Activated CD4-positive, alpha-beta T cell treated with anti-CD3 and anti-CD28 coated beads, Interleukin-2, amount 50 U/mL, for 1 hour (primary cell): ENCODE measurements at regions not wholly inside any gene's neighbourhood (a gene's known extent, or its start where the extent isn't known, plus 50 kb on each side); places are given as distances from the start of the nearest gene placed in this dataset.

Experiments used
- DNase-seq: peaks from one replicate; pipeline ENCODE4 v3.0.0-alpha.2; 2020

DNA sequence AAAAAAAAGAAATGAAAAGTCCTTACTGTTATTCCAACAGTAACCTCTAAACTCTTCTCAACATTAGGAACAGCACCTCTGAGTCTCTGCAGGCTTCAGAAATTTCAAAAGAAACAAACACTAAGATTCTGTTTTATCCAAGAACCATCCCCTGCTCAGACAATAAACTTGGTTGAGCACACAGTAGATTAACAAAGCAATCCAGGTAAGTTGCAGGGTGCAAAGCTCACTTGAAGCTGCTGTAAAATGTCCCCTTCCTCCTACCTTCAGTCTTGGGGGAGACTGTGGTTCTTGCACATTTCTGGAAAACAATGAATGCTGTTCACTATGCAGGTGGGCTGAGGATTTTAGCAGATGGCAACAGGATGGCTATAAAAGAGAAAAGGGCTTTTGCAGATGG is 484.1 kb downstream of the IGSF11 start:
- no peak for DNase-seq

DNA sequence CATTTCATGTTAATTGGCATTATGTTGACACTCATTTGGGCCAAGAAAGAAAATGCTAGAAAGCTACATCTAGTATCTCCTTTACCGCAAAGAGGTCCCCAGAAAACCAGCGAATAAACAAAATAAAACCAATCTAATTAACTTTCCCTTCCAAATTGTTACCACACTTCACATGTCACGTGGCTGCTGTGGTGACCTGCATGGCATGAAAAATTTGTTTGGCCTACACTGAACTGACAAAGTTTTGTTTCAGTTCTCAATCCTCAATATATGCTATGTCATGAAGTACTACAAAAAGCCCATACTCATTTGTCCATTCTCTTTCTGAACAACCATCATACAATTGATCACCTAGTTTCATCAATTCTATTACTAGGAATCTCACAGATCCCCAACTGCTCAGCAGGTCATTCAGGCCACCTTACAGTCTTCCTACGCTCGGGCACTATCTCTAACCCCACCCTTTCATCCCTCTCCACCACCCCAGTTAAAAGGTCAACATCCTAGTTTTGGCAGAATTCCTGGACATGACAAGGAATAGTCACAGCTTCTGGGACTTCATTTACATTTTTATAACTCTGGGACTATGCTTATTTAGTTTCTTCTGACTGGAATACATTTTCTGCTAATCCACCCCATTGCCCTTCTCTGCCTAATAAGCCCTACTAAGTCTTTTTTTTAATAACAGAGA is 480.4 kb downstream of the IGSF11 start:
- no peak for DNase-seq

DNA sequence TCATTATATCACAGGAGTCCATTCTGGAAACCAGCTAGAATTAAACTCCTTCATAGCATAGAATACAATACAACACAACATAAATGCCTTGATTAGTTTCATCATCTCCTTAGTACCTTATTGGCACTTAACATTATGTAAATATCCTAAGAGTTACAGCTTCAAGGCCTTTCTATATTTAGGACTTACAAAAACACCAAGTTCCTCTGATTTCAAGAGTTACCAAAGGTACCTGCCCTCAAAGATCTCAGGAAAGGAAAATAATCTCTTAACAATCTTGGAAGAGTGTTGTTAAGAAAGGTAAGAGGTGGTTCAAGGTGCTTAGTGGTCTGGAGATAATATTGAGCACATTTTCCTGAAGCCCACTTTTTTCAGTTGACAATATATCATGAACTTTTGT is 477.7 kb downstream of the IGSF11 start:
- no peak for DNase-seq

DNA sequence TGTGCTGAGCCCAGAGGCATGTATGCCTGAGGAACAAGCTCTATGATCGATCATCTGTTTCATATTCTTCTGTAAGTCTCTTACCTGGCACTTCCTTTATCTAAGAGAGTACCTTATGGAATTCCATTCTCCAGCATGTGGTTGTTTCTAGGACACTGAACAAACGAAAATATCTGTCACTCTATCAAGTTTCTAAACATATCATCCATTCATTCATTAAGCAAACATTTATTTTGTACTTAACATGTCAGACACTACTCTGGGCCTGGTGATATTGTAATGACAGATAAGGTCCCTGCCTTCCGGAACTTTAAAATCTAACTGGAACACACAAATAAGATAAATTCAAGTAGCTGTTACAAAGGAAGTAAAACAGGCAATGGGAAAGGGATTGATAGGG is 477.1 kb downstream of the IGSF11 start:
- no peak for DNase-seq

DNA sequence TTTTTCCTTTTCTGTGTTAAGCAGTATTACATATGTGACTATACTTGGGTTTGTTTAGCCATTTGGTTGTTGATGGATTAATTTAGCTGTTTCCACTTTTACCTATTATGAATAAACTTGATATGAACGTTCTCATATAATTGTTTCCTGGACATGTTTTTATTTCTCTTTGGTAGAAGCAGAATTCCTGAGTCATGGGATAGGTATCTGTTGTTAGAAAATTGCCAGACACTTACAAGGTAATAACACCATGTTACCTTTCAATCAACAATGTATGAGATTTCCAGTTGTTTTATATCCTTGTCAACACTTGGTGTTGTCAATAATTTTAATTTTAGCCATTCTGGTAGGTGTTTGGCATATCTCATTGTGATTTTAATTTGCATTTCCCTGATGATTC is 475.4 kb downstream of the IGSF11 start:
- no peak for DNase-seq

DNA sequence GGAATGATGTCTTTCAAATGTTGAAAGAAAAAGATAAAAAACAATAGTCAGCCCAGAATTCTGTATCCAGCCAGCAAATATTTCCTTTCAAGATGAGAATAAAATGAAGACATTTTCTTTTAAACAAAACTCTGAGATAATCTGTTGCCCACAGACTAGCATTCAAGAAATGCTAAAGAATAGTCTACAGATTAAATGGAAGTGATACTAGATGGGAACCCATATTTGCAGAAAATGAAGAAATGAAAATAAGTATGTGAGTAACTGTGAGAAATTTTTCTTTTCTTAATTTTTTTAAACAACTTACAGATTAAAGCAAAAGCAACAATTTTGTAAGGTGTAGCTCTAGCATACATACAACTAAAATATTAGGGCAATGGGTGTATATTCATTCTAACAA is 469.8 kb downstream of the IGSF11 start:
- DNase-seq: no peak

DNA sequence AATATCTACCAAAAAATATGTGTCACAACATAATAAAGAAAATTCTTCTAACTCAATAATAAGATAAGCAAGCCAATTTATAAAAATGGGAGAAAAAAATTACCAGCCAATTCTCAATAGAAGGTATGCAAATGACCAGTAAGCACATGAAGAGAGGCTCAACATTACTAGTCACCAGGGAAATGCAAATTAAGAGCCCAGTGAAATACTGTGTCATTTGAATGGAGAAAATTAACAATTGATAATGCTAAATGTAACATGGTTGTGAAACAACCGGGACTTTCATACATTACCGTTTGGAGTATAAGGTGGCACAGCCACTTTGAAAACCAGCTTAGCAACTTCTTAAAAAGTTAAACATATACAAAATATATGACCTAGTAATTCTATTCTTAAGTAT is 460.7 kb downstream of the IGSF11 start:
- DNase-seq: no peak

DNA sequence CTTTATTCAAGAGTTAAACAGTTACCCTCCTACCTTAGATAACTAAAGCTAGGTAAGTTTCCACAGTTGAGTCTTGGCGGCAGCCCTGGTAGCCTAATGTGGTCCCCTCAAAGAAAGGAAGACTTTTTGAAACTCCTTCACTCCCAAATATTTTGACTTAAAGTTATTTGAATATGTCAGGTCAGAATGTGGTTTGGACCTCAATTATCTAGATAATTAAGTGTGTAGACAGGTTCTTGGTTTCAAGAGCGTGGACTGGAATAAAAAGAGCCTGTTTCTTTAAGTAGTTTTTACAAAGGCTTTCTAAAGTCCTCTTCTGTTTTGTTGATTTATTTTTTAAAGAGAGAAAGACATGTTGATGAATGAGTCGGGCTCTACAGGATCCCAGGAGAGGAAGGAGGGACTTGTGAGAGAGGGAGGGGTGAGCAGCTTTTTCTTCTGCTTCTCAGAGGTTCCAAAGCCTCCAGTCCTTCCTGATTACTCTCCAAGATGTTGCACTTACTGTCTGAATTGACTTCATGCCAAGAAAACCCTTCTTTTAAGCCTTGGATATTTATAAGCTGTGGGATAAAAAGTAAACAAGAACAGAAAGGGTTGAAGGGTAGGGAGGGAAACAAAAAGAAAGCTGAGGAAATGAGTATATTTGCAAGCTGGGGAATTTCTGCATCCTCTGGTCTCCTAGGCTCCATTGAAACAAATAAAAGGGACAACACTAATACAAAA is 457.4 kb downstream of the IGSF11 start:
- DNase-seq: no peak

DNA sequence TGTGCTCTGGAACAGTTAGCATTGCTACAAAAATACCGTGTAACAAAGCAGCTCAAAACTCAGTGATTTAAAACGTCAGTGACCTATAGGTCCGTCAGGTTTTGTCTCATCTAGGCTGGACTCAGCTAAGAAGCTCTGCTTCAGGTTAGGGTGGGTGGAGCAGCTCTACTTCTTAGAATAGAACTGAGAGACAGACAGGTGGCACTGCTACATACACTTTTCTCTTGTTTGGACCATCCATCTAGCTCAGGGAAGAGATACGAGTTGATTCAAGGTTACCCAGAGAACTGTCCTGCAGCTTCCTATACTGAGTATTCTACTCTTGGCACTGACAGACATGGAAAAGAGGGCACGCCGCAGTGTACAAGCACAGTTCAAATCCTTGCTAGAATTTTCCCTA is 456.1 kb downstream of the IGSF11 start:
- no peak for DNase-seq

DNA sequence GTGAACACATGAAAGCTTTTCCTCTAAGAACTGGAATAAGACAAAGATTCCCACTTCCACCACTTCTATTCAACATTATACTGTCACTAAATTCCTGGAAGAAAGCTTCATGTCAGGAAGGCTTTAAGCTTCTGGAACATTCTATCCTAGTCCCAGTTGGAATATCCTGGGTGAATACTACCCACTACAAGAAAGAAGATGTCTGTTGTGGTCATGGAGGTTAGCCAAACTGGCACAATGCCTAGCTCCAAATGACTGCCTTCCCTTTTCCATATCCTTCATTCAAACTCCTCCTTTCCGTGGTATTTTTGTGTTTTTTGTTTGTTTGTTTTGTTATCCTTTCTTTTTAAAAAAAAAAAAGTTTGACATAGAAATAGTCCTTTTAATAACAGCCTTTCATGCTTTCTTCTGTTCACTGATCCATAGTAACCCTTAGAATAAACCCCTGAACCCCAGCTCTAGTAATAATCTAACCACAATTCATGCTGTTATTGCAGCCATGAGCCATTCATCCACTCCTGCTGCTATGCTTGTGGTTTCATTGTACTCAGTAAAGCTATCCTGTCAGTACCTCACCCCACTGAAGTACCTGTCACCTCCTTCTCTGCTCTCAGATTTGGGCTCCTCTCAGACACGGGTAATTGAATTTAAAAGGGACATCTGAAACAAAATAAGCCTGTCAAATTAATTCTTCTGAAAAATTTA is 447.5 kb downstream of the IGSF11 start:
- DNase-seq: no peak

DNA sequence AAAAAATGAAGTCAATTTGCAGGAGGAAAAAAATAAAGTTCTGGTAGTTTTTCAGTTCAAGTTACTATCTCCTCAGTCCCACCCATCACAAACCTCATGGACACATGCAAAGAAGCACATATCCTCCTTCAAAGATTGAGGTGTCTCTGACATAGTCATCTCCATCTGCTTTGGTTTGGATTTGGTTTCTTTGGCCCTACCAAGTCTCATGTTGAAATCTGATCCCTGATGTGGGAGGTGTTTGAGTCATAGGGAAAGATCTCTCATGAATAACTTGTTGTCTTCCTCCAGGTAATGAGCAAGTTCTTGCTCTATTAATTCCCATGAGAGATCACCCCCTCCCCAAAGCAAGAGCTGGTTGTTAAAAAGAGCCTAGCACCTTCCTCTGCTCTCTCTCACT is 446.8 kb downstream of the IGSF11 start:
- DNase-seq: no peak

DNA sequence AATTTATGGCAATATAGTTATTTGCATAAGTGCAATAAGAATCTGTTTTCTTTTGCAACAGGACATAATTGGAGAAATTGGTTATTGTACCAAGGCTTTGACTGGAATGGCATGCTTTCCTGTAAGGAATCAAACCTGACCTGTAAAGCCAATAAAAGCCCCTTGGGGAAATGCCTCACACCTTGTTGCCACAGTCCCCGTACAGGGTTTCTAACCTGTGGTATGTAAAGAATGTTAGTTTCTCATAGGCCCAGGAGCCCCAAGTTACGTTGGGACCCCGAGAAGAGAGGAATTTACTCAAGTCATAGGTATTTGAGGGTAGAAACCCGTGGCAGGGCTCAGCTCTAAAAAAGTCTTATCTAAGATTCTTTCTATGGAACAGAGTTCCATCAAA is 441.4 kb downstream of the IGSF11 start:
- DNase-seq: no peak

DNA sequence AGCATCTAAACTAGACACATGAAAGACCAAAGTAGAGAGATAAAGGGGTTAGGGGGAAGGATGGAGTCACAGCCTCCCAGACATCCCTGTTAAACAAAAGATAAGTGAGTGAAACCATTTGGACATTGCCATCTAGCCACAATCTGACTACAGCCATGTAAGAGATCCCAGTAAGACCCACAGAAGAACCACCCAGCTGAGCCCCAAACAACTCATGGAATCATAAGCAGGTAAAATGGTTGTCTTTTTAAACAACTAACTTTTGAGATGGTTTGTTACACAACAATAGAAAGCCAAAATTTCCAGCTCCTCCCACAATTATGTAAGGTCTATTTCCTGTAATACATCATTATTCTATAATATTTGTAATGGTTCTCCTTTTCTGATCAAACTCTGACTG is 437.5 kb downstream of the IGSF11 start:
- DNase-seq: no peak

DNA sequence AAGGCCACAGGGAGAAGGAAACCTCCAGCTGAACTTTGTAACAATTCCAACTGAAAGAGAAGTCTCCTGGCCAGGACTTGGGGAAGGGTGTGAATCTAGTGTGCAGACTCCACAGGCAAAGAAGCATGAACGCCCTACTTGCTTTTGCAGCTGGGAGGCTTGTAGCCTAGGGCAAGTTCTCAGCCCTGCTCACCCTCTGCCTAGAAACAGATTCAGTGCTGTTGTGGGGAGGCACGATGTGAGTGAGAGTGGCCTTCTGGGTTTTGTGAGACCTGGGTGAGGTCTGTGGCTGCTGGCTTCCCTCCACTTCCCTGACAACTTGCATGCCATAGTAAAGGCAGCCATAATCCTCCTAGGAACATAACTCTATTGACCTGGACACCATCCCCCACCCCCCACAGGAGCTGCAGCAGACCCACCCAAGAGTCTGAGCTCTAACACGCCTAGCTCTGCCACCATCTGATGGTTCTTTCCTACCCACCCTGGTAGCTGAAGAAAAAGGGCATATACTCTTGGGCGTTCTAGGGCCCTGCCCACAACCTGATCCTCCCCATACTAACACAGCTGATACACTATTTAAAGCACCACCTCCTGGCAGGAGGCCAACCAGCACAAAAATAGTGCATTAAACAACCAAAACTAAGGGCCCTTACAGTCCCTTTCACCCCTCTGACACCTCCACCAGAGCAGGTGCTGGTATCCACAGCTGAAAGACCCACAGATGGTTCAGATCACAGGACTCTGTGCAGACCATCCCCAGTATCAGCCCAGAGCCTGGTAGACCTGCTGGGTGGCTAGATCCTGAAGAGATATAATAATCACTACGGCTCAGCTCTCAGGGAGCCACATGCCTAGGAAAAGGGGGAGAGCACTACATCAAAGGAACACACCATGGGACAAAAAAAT is 426.5 kb downstream of the IGSF11 start:
- DNase-seq: no peak

DNA sequence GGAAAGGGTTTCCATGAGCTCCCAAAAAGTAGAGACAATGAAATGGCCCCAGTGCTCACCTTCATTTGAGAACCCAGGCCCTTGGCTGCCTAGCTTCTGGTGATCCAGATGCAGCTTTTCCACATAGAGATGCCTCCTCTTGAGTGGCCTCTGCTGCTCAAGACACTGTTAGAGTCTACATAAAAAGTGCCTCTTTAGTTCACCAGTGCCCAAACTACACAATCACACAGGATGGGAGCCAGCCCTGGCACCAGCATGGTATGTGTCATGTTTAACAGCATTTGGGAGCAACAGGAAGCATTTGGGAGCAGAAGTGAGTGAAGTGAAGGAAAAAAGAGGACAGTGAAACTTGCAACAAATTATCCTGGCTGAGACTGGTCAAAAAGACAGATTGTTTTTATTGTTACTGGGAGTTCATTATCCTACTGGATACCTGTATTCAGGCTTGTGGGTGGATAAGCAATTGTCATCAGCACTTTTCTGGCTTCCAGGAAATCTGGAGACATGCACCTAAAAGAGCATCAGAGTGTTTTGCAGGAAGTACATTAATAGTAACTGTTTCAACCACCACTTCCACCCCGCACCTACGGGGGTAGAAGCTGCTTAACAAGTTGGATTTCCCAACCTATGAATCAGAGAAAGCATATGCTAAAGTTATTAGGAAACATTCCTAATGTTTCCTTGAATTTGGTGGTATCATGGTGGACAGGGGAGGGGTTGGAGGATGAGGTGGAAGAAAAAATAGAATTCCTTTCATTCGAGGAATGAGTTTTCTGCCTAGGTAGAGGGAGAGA is 416.2 kb downstream of the IGSF11 start:
- DNase-seq: no peak

DNA sequence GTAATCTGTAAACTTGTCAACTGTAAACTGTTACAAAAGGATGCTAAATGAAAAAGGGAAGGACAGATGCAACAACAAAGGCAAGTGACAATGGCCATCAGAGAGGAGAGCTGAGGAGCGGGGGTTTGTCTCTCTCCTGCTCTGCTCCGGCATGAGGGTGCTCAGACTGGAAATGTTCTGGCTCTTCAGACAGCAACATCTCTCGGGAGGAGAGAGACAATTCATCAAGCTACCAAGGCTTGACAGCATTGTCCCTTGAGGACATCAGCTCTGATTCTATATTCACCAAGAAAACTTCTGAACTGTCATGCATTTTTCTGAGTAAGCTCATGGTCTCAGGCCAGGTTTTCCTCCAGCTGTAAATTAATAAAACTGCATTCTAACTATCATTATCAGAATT is 408.2 kb downstream of the IGSF11 start:
- DNase-seq: no peak

DNA sequence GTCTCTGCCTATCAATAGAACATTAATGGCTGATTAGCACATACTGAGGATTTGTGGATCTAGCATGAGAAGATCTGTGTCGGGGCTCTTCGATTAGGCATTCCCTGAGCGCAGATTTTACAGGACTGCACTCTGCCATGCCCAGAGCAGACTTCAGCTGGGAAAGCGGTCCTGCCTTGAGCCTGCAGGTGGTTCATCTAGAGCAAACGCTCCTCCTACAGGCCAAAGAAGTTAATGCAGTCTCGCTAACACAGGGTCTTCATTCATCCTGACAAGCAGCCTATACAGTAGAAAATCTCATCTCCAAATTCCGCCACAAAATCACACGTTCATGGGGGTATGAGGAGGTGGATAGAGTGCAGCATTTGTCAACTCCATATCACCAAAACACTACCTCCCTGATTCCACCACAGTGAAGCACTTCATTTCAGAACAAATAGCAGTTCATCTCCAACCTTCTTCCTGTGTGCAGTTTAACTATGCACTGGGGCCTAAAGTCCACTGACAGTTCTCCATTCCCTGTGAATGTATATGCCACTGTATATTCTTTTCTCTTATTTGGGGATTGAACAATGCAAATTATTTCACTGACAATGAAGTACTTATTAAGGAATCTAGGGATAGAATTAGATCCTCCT is 405.8 kb downstream of the IGSF11 start:
- DNase-seq: no peak

DNA sequence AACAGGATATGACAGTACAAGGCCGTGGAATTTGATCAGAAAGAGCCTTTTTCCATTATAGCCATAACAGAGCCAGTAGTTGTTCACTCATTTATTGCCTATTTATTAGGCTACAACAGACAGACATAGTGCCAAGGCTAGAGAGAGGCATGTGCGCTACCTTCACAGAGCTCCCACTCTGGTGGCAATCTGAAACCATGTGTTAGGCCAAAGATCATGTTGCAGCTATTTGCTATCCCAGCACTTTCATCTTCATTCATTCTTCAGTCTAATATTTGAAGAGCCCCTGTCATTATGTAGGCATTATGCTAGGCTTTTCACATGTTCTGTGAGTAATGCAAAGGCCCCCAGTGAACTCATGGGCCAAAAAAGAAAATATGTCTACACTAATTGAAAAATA is 404.8 kb downstream of the IGSF11 start:
- DNase-seq: no peak

DNA sequence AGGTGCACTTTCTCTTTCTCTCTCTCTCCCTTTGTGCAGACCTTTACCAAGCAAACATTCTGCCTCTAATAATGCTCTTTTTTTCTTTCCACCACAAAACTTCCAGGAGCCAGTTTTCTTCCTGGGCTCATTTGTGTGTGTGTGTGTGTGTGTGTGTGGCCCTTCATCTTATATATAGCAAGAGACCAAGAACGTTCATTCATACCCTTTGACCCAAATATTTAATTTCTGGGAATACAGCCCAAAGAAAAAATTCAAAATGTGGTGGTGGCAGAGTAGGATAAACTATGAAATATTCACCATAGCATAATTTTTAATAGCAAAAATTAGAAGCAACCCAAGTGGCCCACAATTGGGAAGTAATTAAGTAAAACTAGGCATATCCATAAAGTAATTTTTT is 398.9 kb downstream of the IGSF11 start:
- DNase-seq: no peak

DNA sequence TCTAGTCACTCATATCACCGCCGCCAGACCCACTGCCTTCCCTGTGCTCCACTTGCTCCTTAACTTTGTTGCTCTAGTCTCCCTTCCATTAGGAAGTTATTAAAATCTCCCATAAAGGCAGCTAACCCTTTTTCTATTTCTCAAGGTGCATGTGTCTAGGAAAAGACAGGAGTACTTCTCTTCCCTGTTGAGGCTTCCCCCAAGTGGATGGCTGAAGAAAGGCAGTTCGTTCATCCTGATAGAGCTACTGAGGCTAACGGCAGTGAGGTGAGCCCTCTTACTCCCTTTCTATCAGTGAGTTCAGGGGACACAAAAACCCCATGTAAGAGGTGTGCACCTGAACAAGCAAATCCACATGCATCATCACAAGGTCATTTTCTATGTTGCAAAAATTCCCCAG is 397.8 kb downstream of the IGSF11 start:
- DNase-seq: no peak

DNA sequence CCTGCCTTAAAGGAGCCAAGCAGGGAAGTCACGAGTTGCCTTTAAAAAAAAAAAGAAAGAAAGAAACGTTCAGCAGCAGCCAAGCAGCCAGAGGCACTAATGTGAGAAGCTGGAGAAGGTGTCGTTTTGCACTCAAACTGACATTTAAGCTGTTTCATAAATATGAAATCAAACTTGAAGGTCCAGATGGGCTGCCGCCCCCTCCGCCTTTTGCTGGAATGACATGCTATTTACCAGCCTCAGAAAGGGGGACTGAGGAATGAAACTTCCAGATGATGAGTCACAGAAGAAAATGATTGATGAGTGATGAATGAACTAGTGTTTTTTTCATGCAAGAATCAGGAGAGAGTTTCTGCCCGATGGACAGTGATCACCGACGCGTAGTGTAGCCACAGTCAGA is 396.8 kb downstream of the IGSF11 start:
- no peak for DNase-seq

DNA sequence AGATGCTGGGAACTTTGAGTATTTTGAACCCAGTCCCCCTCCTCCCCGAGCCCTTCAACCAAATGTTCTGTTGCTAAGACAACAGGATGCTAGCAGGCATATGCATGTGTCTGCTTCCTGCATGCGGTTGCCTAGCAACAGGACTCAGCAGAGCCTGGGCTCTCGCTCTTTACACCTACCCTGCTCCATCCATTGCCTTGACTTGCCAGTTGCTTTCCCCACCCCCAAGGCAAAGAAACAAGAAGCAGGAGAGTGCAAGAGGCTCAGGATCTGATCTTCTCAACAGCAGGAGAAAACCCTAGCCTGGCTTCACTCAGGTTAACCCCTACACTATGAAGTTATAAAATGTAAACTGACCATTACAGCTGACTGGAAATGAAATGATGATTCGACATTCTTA is 393.0 kb downstream of the IGSF11 start:
- no peak for DNase-seq
